Esophagus muscularis mucosa (tissue), 4 donors: ENCODE measurements at regions not wholly inside any gene's neighbourhood (a gene's known extent, or its start where the extent isn't known, plus 50 kb on each side); places are given as distances from the start of the nearest gene placed in this dataset.
"Not testable (repeated sequence)": the region's sequence is repeated elsewhere in the genome, so short reads cannot be mapped to it uniquely, and the experiment has no call there.

Source experiments
- DNase-seq: peaks from one replicate; pipeline ENCODE4 v3.0.0-alpha.2; 2017; ENCODE audit errors: extremely low spot score
- H3K27ac ChIP-seq, 4 donors: fragments of 200-600 bp; sonication (generic); replicated peaks in 1 of 4; 1 replicate in 3 of 4; 2 replicates in 1 of 4; pipeline ENCODE4 v1.5.1; 2016 to 2019; ENCODE audit warnings: mild to moderate bottlenecking in 1 of 4
- H3K27me3 ChIP-seq, 4 donors: fragments of 200-600 bp; sonication (generic); one replicate each; pipeline versions ENCODE4 v1.5.1 to v1.6.0; 2016 to 2019
- H3K36me3 ChIP-seq, 4 donors: fragments of 200-600 bp; sonication (generic); one replicate each; pipeline ENCODE4 v1.5.1; 2016 to 2019
- H3K4me1 ChIP-seq, 4 donors: fragments of 200-600 bp; sonication (generic); one replicate each; pipeline ENCODE4 v1.5.1; 2016 to 2019
- H3K4me3 ChIP-seq, 4 donors: fragments of 200-600 bp; sonication (generic); 1 replicate in 2 of 4; 2 replicates in 2 of 4; pipeline ENCODE4 v1.5.1; 2016 to 2019; ENCODE audit warnings: mild to moderate bottlenecking in 4 of 4, moderate library complexity in 1 of 4
- H3K9me3 ChIP-seq, 4 donors: fragments of 200-600 bp; sonication (generic); 1 replicate in 3 of 4; 2 replicates in 1 of 4; pipeline ENCODE4 v1.5.1; 2016 to 2019
- EP300 ChIP-seq: sonication (generic); formaldehyde crosslinking; IDR thresholded peaks from one replicate; pipeline ENCODE4 v1.6.1; 2017; ENCODE audit warnings: antibody characterized with exemption
- POLR2A ChIP-seq: fragments of 450-650 bp; IDR thresholded peaks from one replicate; pipeline ENCODE4 v1.6.1; 2017; ENCODE audit warnings: antibody characterized with exemption, moderate library complexity, mild to moderate bottlenecking, low read depth
- POLR2AphosphoS5 ChIP-seq, 2 donors: sonication (generic); formaldehyde crosslinking; IDR thresholded peaks; one replicate each; pipeline ENCODE4 v1.6.1; 2017; ENCODE audit warnings: antibody characterized with exemption in 2 of 2
- WGBS: methylation state at CpG from one replicate; pipeline ENCODE4 v1.1.5; 2018; 5-methylcytosine and 5-hydroxymethylcytosine counted together
- intact Hi-C: fragments of 100-400 bp; cut with DNase I; formaldehyde crosslinking; loops from one replicate; pipeline ENCODE4 v1.15.1; 2023
- TF ChIP-seq, protein P1 (sequence below), 3 experiments: fragments of 200-600 bp in 2 of 3; fragments of 450-650 bp in 1 of 3; sonication (generic) in 2 of 3; IDR thresholded peaks; one replicate each; pipeline ENCODE4 v1.5.1; 2017 to 2019; ENCODE audit warnings: antibody characterized with exemption in 3 of 3, mild to moderate bottlenecking in 2 of 3, moderate library complexity in 1 of 3

DNA sequence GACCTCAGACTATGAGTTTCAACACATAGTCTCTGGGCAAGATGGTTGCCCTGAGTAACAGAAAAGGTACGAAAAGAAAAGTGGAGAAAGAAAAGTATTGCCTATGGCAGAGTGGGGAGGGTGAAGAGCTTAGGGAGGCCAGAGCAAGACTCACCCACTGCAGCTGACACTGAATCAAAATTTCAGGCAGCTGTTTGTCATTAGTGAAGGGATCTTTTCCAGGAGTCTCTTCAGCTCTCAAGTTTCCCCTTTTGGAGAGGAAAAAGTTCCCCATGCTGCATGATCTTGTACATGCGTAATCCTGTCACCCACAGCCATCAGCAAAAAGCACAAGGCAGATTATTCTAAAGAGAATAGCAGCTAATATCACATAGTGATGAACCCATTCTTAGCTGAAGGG lies 616.9 kb upstream of the GBE1 start:
- no peaks in the 10 kb centered on the region for H3K36me3 ChIP-seq
- TF ChIP-seq, protein P1, sequence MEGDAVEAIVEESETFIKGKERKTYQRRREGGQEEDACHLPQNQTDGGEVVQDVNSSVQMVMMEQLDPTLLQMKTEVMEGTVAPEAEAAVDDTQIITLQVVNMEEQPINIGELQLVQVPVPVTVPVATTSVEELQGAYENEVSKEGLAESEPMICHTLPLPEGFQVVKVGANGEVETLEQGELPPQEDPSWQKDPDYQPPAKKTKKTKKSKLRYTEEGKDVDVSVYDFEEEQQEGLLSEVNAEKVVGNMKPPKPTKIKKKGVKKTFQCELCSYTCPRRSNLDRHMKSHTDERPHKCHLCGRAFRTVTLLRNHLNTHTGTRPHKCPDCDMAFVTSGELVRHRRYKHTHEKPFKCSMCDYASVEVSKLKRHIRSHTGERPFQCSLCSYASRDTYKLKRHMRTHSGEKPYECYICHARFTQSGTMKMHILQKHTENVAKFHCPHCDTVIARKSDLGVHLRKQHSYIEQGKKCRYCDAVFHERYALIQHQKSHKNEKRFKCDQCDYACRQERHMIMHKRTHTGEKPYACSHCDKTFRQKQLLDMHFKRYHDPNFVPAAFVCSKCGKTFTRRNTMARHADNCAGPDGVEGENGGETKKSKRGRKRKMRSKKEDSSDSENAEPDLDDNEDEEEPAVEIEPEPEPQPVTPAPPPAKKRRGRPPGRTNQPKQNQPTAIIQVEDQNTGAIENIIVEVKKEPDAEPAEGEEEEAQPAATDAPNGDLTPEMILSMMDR (IDR thresholded peaks at IDR 0.05) = no peak
- H3K9me3 ChIP-seq = no peaks in the 10 kb centered on the region
- no peak overlapping the region for H3K27ac ChIP-seq
- no peak overlapping the region for H3K4me3 ChIP-seq
- DNase-seq = no peak
- H3K27me3 ChIP-seq = no peaks in the 10 kb centered on the region
- WGBS = 53% methylated on average over 1 of the region's 2 CpGs
- intact Hi-C loops = no loop called here
- no peaks in the 10 kb centered on the region for H3K4me1 ChIP-seq

DNA sequence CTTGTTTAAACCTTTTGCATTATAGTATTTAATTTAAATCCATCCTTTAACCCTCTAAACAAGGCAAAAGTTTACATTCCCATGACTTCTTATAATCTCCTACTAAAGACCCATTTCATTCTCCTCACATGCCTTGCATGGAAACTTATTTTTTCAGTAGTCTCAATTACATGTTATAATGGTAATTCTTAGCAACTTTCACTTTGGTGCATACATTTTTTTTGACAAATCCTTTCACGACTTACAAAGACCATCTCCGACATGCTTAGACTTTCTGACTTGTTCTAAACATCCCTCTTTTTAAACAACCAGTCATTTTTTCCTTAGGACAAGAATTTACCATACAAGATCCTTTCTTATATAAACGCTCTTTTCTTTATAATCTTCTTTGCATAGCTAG lies 615.4 kb upstream of the GBE1 start:
- H3K27ac ChIP-seq = no peak overlapping the region
- H3K4me1 ChIP-seq = no peaks in the 10 kb centered on the region
- 74% methylated on average over 3 of the region's 3 CpGs for WGBS
- TF ChIP-seq POLR2A (no peak), POLR2AphosphoS5 (IDR thresholded peaks at IDR 0.05) (no peak), EP300 (no peak)
- TF ChIP-seq, protein P1 (IDR thresholded peaks at IDR 0.05) = no peak
- H3K27me3 ChIP-seq = no peaks in the 10 kb centered on the region
- H3K9me3 ChIP-seq = no peaks in the 10 kb centered on the region
- intact Hi-C loops = no loop called here
- H3K36me3 ChIP-seq = no peaks in the 10 kb centered on the region
- H3K4me3 ChIP-seq = no peak overlapping the region
- DNase-seq = no peak

DNA sequence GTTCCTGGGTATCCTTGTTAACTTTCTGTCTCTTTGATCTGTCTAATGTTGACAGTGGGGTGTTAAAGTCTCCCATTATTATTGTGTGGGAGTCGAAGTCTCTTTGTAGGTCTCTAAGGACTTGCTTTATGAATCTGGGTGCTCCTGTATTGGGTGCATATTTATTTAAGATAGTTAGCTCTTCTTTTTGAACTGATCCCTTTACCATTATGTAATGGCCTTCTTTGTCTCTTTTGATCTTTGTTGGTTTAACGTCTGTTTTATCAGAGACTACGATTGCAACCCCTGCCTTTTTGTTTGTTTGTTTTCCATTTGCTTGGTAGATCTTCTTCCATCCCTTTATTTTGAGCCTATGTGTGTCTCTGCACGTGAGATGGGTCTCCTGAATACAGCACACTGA lies 612.4 kb upstream of the GBE1 start:
- intact Hi-C loops, H3K4me1 ChIP-seq, H3K4me3 ChIP-seq, DNase-seq, H3K27me3 ChIP-seq, H3K27ac ChIP-seq, H3K36me3 ChIP-seq, H3K9me3 ChIP-seq: not testable (repeated sequence)
- WGBS = 71% methylated on average over 4 of the region's 4 CpGs

DNA sequence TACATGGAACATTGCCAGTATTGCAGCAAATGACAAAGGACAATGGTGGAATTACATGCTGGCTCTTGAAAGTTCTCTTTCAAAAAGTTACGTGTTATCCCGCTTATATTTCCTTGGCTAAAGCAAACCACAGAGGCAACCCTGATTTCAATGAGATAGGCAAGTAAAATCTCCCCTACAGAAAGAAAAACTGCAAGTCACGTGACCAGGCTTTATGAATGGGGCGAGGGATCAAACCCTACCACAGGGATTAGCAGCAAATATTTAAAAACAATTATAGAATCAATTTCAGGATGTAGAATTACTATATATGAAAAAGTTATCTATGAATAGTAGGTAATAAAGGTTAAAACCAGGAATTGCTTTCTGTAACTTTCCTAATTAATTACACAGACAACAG lies 603.4 kb upstream of the GBE1 start:
- Histone ChIP-seq H3K27ac (no peak overlapping the region), H3K9me3 (no peaks in the 10 kb centered on the region), H3K27me3 (no peaks in the 10 kb centered on the region), H3K4me3 (no peak overlapping the region), H3K36me3 (no peaks in the 10 kb centered on the region), H3K4me1 (no peaks in the 10 kb centered on the region)
- 86% methylated on average over 4 of the region's 4 CpGs for WGBS
- TF ChIP-seq EP300 = no peak
- no peak for TF ChIP-seq POLR2AphosphoS5 (IDR thresholded peaks at IDR 0.05)
- TF ChIP-seq POLR2A = no peak
- TF ChIP-seq, protein P1 (IDR thresholded peaks at IDR 0.05) = no peak
- intact Hi-C loops = no loop called here
- DNase-seq = no peak

DNA sequence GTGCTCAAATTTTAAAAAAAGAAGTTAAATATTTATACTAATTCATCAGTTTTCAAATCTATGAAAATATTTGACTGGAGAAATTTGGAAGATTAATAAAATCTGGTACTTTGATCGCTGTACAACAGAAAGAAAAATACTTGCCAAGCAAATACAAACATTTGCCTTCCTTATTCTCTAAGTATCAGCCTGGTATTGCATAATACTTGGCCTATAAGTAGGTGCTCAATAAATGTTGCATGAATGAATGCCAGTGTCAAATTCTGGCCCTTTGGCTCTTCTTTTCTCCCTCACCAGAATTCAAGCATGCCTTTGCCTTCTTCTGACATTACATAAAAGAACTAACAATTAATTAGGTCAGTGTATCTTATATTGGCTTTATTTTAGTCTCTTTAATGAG lies 601.7 kb upstream of the GBE1 start:
- no peak overlapping the region for H3K4me3 ChIP-seq
- no peaks in the 10 kb centered on the region for H3K9me3 ChIP-seq
- H3K36me3 ChIP-seq = no peaks in the 10 kb centered on the region
- TF ChIP-seq, protein P1 (IDR thresholded peaks at IDR 0.05) = no peak
- TF ChIP-seq EP300 = no peak
- TF ChIP-seq POLR2A = no peak
- TF ChIP-seq POLR2AphosphoS5 (IDR thresholded peaks at IDR 0.05) = no peak
- H3K27me3 ChIP-seq = no peaks in the 10 kb centered on the region
- DNase-seq = no peak
- 80% methylated on average over 1 of the region's 1 CpG for WGBS
- no peaks in the 10 kb centered on the region for H3K4me1 ChIP-seq
- H3K27ac ChIP-seq = no peak overlapping the region
- intact Hi-C loops = no loop called here
